Neural cell (in vitro differentiated cells): ENCODE measurements at regions not wholly inside any gene's neighbourhood (a gene's known extent, or its start where the extent isn't known, plus 50 kb on each side); places are given as distances from the start of the nearest gene placed in this dataset.
"Not testable (repeated sequence)": the region's sequence is repeated elsewhere in the genome, so short reads cannot be mapped to it uniquely, and the experiment has no call there.

Experiments used
- H2AFZ ChIP-seq: fragments of 200-600, 300-800 bp; sonication (generic), shearing (Covaris generic); 2 replicates; pipeline ENCODE4 v1.6.0; 2014; ENCODE audit warnings: low read depth, mild to moderate bottlenecking, antibody characterized with exemption, low read length, moderate library complexity
- H3F3A ChIP-seq: fragments of 200-600 bp; shearing (Covaris generic); 2 replicates; pipeline ENCODE4 v1.6.1; 2016; ENCODE audit warnings: mild to moderate bottlenecking, moderate library complexity, mixed read lengths, antibody characterized with exemption, low read length; ENCODE audit not compliant: insufficient read depth, poor library complexity, severe bottlenecking
- H3K27ac ChIP-seq: fragments of 200-600, 300-800 bp; sonication (generic), shearing (Covaris generic); 2 replicates; pipeline ENCODE4 v1.5.1; 2014; ENCODE audit warnings: mild to moderate bottlenecking, low read length, moderate library complexity
- H3K27me3 ChIP-seq: fragments of 300-800, 200-600 bp; sonication (generic), shearing (Covaris generic); 2 replicates; pipeline ENCODE4 v1.6.0; 2014; ENCODE audit warnings: mild to moderate bottlenecking, low read depth, low read length, moderate library complexity; ENCODE audit not compliant: insufficient read depth
- H3K36me3 ChIP-seq: fragments of 300-800, 200-600 bp; sonication (generic), shearing (Covaris generic); 2 replicates; pipeline ENCODE4 v1.5.1; 2014; ENCODE audit warnings: mild to moderate bottlenecking, antibody characterized with exemption, low read length, moderate library complexity; ENCODE audit not compliant: insufficient read depth
- H3K4me2 ChIP-seq: fragments of 300-800, 200-600 bp; sonication (generic), shearing (Covaris generic); 2 replicates; pipeline ENCODE4 v1.6.0; 2014; ENCODE audit warnings: mild to moderate bottlenecking, low read length
- H3K4me3 ChIP-seq: fragments of 300-800, 200-600 bp; sonication (generic), shearing (Covaris generic); 2 replicates; pipeline ENCODE4 v1.5.1; 2014; ENCODE audit warnings: mild to moderate bottlenecking, low read length, moderate library complexity
- H3K79me2 ChIP-seq: fragments of 200-600 bp; shearing (Covaris generic); replicated peaks from 2 replicates; pipeline ENCODE4 v1.6.0; 2014; ENCODE audit warnings: mild to moderate bottlenecking, low read length, moderate library complexity; ENCODE audit not compliant: insufficient read depth
- H3K9ac ChIP-seq: fragments of 300-800, 200-600 bp; sonication (generic), shearing (Covaris generic); 2 replicates; pipeline ENCODE4 v1.6.1; 2016; ENCODE audit warnings: mild to moderate bottlenecking, low read length, mixed read lengths
- H3K9me2 ChIP-seq: fragments of 200-600 bp; shearing (Covaris generic); 2 replicates; pipeline ENCODE4 v1.6.1; 2016; ENCODE audit warnings: mild to moderate bottlenecking, low read length, mixed read lengths; ENCODE audit not compliant: insufficient read depth
- H3K9me3 ChIP-seq: fragments of 200-600, 300-800 bp; sonication (generic), shearing (Covaris generic); 2 replicates; pipeline ENCODE4 v1.6.1; 2016; ENCODE audit warnings: mild to moderate bottlenecking, mixed run types, low read length, moderate library complexity, mixed read lengths
- H4K20me1 ChIP-seq: fragments of 200-600 bp; shearing (Covaris generic); 2 replicates; pipeline ENCODE4 v1.6.1; 2016; ENCODE audit warnings: mild to moderate bottlenecking, mixed run types; ENCODE audit not compliant: insufficient read depth
- CTCF ChIP-seq: fragments of 450-650 bp; IDR thresholded peaks from 2 replicates; pipeline ENCODE4 v1.5.1; 2014; ENCODE audit warnings: antibody characterized with exemption, mild to moderate bottlenecking, moderate library complexity; ENCODE audit not compliant: poor library complexity, severe bottlenecking
- EP300 ChIP-seq: fragments of 450-650 bp; conservative IDR thresholded peaks from 2 replicates; pipeline ENCODE4 v1.6.1; 2014; ENCODE audit warnings: antibody characterized with exemption, mild to moderate bottlenecking, moderate library complexity; ENCODE audit not compliant: poor library complexity, severe bottlenecking
- EZH2 ChIP-seq: fragments of 200-600, 300-800 bp; shearing (Covaris generic), sonication (generic); IDR thresholded peaks from 2 replicates; pipeline ENCODE4 v1.6.1; 2014; ENCODE audit warnings: antibody characterized with exemption, low read length, borderline replicate concordance, mild to moderate bottlenecking; ENCODE audit not compliant: insufficient read depth, poor library complexity, severe bottlenecking
- MXI1 ChIP-seq: fragments of 450-650 bp; conservative IDR thresholded peaks from 2 replicates; pipeline ENCODE4 v1.6.1; 2014; ENCODE audit warnings: antibody characterized with exemption, mild to moderate bottlenecking; ENCODE audit not compliant: poor library complexity, severe bottlenecking
- POLR2AphosphoS5 ChIP-seq: IDR thresholded peaks from 2 replicates; pipeline ENCODE4 v1.6.1; 2012
- RAD21 ChIP-seq: fragments of 450-650 bp; conservative IDR thresholded peaks from 2 replicates; pipeline ENCODE4 v1.6.1; 2014; ENCODE audit warnings: antibody characterized with exemption, mild to moderate bottlenecking, moderate library complexity
- REST ChIP-seq: IDR thresholded peaks from 2 replicates; pipeline ENCODE4 v1.6.1; 2012; ENCODE audit warnings: borderline replicate concordance
- SMC3 ChIP-seq: fragments of 450-650 bp; conservative IDR thresholded peaks from 2 replicates; pipeline ENCODE4 v1.6.1; 2014; ENCODE audit warnings: antibody characterized with exemption, mild to moderate bottlenecking, moderate library complexity; ENCODE audit not compliant: poor library complexity
- TAF1 ChIP-seq: IDR thresholded peaks from 2 replicates; pipeline ENCODE4 v1.6.1; 2012; ENCODE audit warnings: low read depth

- Histone ChIP-seq H3K27ac (no peak overlapping the region), H3K27me3 (no peaks in the 10 kb centered on the region), H3K4me2 (no peak overlapping the region), H3K79me2 (no peaks in the 10 kb centered on the region), H3K4me3 (no peak overlapping the region), H3K36me3 (no peaks in the 10 kb centered on the region), H2AFZ (no peak overlapping the region), H3K9me3 (no peaks in the 10 kb centered on the region), H3K9ac (no peak overlapping the region), H4K20me1 (no peaks in the 10 kb centered on the region), H3K9me2 (no peaks in the 10 kb centered on the region), H3F3A (no peaks in the 10 kb centered on the region)
- TF ChIP-seq TAF1 (no peak), SMC3 (no peak), CTCF (no peak), EZH2 (no peak), RAD21 (no peak), EP300 (no peak), REST (no peak), MXI1 (no peak), POLR2AphosphoS5 (no peak)
These were observed 65.3 kb downstream of the CDO1 start for GRCh38 chr5:115751176-115751575.

- H3F3A ChIP-seq, result no peaks in the 10 kb centered on the region
- H3K36me3 ChIP-seq, result no peaks in the 10 kb centered on the region
- H3K9me2 ChIP-seq, result no peaks in the 10 kb centered on the region
- H3K4me3 ChIP-seq, result no peak overlapping the region
- H4K20me1 ChIP-seq, result no peaks in the 10 kb centered on the region
- TF ChIP-seq RAD21, result no peak
- no peak overlapping the region for H3K27ac ChIP-seq
- no peaks in the 10 kb centered on the region for H3K9me3 ChIP-seq
- no peak overlapping the region for H2AFZ ChIP-seq
- H3K27me3 ChIP-seq, result no peaks in the 10 kb centered on the region
- no peak overlapping the region for H3K4me2 ChIP-seq
- H3K9ac ChIP-seq, result no peak overlapping the region
- no peaks in the 10 kb centered on the region for H3K79me2 ChIP-seq
These were observed 67.4 kb downstream of the CDO1 start for GRCh38 chr5:115749016-115749415.

- not testable (repeated sequence) for H3F3A ChIP-seq
These were observed 77.2 kb downstream of the CDO1 start for GRCh38 chr5:115739245-115739644.

More at GRCh38 chr5:115739245-115739644, 77.2 kb downstream of the CDO1 start:
- not testable (repeated sequence) for H3K9me3 ChIP-seq, H3K9me2 ChIP-seq, H3K36me3 ChIP-seq, H3K4me2 ChIP-seq, H3K27me3 ChIP-seq, H3K4me3 ChIP-seq, H3K27ac ChIP-seq, H3K79me2 ChIP-seq, H2AFZ ChIP-seq, H3K9ac ChIP-seq, H4K20me1 ChIP-seq
